NT2/D1 (cell line): ENCODE measurements at regions not wholly inside any gene's neighbourhood (a gene's known extent, or its start where the extent isn't known, plus 50 kb on each side); places are given as distances from the start of the nearest gene placed in this dataset.

ENCODE experiments used
- SUZ12 ChIP-seq: IDR thresholded peaks from 2 replicates; pipeline ENCODE4 v1.6.1; 2011; ENCODE audit not compliant: insufficient read length, insufficient read depth; ENCODE audit errors: extremely low read depth
- YY1 ChIP-seq: IDR thresholded peaks from 2 replicates; pipeline ENCODE4 v1.6.1; 2011; ENCODE audit not compliant: insufficient read length, insufficient read depth
- ZNF274 ChIP-seq: IDR thresholded peaks from 2 replicates; pipeline ENCODE4 v1.6.1; 2011; ENCODE audit warnings: mild to moderate bottlenecking, low read depth, low read length

DNA sequence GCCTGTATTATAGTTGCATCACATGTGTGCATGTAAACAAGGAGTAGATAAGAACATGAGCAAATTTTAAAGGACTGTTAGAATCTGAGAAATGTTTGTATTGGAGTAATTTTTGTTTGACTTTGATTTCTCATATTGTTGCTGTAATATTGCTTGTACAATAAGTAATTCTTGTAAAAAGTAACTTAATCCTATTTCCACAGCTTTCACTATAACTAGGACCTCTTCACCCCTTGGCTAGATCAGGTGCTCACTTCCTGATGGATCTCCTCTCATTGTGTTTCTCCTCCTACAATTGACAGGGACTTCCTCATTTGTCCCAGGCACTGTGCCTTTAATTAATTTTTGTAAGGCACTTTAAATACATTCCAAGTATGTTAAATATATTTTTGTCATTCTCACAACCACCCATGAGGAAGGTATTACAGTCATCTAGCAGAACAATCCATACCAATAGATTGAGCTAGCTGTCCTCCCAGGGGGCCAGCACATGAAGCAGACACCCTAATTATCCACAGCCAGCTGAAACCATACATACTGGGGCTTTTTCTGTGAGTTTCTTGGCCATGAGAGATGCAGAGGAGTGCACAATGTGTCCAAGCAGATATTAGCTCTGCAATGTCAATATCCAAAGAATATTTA is 359.5 kb upstream of the ACVR2A start:
- TF ChIP-seq ZNF274: no peak
- no peak for TF ChIP-seq YY1
- no peak for TF ChIP-seq SUZ12
